Hepatocyte (in vitro differentiated cells): ENCODE measurements at regions not wholly inside any gene's neighbourhood (a gene's known extent, or its start where the extent isn't known, plus 50 kb on each side); places are given as distances from the start of the nearest gene placed in this dataset.

Experiments used
- CTCF ChIP-seq: fragments of 200-600 bp; sonication (generic); IDR thresholded peaks from 2 replicates; pipeline ENCODE4 v1.5.1; 2016; ENCODE audit warnings: antibody characterized with exemption, mild to moderate bottlenecking; ENCODE audit not compliant: poor library complexity
- EZH2 ChIP-seq: fragments of 200-600 bp; sonication (generic); IDR thresholded peaks from 2 replicates; pipeline ENCODE4 v1.6.1; 2016; ENCODE audit warnings: antibody characterized with exemption, mild to moderate bottlenecking, borderline replicate concordance
- EZH2phosphoT487 ChIP-seq: fragments of 200-600 bp; sonication (generic); IDR thresholded peaks from one replicate; pipeline ENCODE4 v1.6.1; 2018; ENCODE audit warnings: antibody characterized with exemption, mild to moderate bottlenecking, low read depth, moderate library complexity; ENCODE audit not compliant: unreplicated experiment, severe bottlenecking

GRCh38 chr6:153790876-153791473 is 248.1 kb upstream of the OPRM1 start:
- peak; percentile 25 for TF ChIP-seq CTCF
- no peak for TF ChIP-seq EZH2
- TF ChIP-seq EZH2phosphoT487, result no peak
